Adrenal gland (tissue), 5 donors: ENCODE measurements at regions not wholly inside any gene's neighbourhood (a gene's known extent, or its start where the extent isn't known, plus 50 kb on each side); places are given as distances from the start of the nearest gene placed in this dataset.

Experiments used
- CTCF ChIP-seq, 6 experiments: fragments of 450-650 bp in 4 of 6; fragments of 200-600 bp in 2 of 6; sonication (generic) in 1 of 6; IDR thresholded peaks; 1 replicate in 5 of 6; 2 replicates in 1 of 6; pipeline versions ENCODE4 v1.5.1 to v1.8.0; 2016 to 2021; ENCODE audit warnings: antibody characterized with exemption in 6 of 6, mild to moderate bottlenecking in 2 of 6, moderate library complexity in 1 of 6
- POLR2A ChIP-seq, 2 donors: fragments of 450-650 bp; IDR thresholded peaks; one replicate each; pipeline ENCODE4 v1.6.1; 2017; ENCODE audit warnings: antibody characterized with exemption in 2 of 2, mild to moderate bottlenecking in 2 of 2, moderate library complexity in 1 of 2
- donor health status: DM: no; HTN: no; CAD: no.

- no peak for TF ChIP-seq POLR2A (IDR thresholded peaks at IDR 0.05)
- TF ChIP-seq CTCF (IDR thresholded peaks at IDR 0.05): no peak
Observed at GRCh38 chr7:124649397-124650014, 116.1 kb downstream of the GPR37 start.
